ENCODE measurements at regions not wholly inside any gene's neighbourhood (a gene's known extent, or its start where the extent isn't known, plus 50 kb on each side); places are given as distances from the start of the nearest gene placed in this dataset.

GRCh38 chr1:90537606-90538362, 179.3 kb downstream of the BARHL2 start:
- TF ChIP-seq CTCF (IDR thresholded peaks at IDR 0.05 in 4 of 5, conservative IDR thresholded peaks at IDR 0.05 in 1 of 5) = no peak
- TF ChIP-seq POLR2A (IDR thresholded peaks at IDR 0.05) = no peak
